Large intestine (tissue), 3 donors: ENCODE measurements at regions not wholly inside any gene's neighbourhood (a gene's known extent, or its start where the extent isn't known, plus 50 kb on each side); places are given as distances from the start of the nearest gene placed in this dataset.
A peak's percentile ranks its signal among the peaks of the same experiment; 100 is the strongest.

Experiments
- DNase-seq, 2 donors: peaks; one replicate each; pipeline versions ENCODE4 v3.0.0 to v3.0.0-alpha.2; 2013
- H3K27ac ChIP-seq: one replicate; pipeline ENCODE4 v1.5.1; 2013; ENCODE audit warnings: low read length
- H3K27me3 ChIP-seq: 2 replicates; pipeline ENCODE4 v1.6.1; 2013; ENCODE audit warnings: low read length; ENCODE audit not compliant: control insufficient read depth, insufficient read depth
- H3K36me3 ChIP-seq: 2 replicates; pipeline ENCODE4 v1.6.1; 2013; ENCODE audit warnings: low read length; ENCODE audit not compliant: control insufficient read depth, insufficient read depth
- H3K4me1 ChIP-seq: one replicate; pipeline ENCODE4 v1.6.1; 2013; ENCODE audit warnings: low read length; ENCODE audit not compliant: control insufficient read depth, insufficient read depth
- H3K4me3 ChIP-seq: one replicate; pipeline ENCODE4 v1.5.1; 2013; ENCODE audit warnings: low read length
- H3K9me3 ChIP-seq: one replicate; pipeline ENCODE4 v1.6.1; 2013; ENCODE audit warnings: mild to moderate bottlenecking, low read depth, low read length, moderate library complexity; ENCODE audit not compliant: control insufficient read depth
- WGBS: methylation state at CpG from one replicate; pipeline ENCODE4 v1.1.5; 2013; ENCODE audit warnings: low lambda C conversion rate; ENCODE audit not compliant: insufficient coverage; 5-methylcytosine and 5-hydroxymethylcytosine counted together

DNA sequence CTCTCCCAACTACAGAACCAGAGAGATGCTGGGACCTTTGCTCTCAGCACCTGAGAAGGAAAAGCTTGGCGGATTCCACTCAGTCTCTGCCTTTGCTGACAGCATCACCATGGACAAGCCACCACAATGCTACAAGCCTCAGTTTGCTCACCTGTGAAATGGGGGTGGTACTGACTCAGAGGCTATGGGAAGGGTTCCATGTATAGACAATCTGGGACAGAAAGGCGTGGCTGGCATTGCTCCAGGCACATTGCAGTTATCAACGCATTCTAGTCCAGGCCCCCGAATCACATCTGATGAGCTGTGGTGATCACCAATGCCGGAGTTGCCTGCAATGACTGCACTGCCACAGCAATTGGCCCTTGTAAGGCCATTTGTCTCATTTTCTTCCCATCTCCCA lies 72.6 kb downstream of the ISX start:
- no peaks in the 10 kb centered on the region for H3K27me3 ChIP-seq
- no peaks in the 10 kb centered on the region for H3K9me3 ChIP-seq
- peaks cover 21% of the 10 kb centered on the region for H3K4me1 ChIP-seq
- no CpG with 5 or more reads among the region's 5 CpGs for WGBS
- H3K4me3 ChIP-seq, result no peak overlapping the region
- DNase-seq, result no peak
- no peaks in the 10 kb centered on the region for H3K36me3 ChIP-seq
- H3K27ac ChIP-seq, result no peak overlapping the region

DNA sequence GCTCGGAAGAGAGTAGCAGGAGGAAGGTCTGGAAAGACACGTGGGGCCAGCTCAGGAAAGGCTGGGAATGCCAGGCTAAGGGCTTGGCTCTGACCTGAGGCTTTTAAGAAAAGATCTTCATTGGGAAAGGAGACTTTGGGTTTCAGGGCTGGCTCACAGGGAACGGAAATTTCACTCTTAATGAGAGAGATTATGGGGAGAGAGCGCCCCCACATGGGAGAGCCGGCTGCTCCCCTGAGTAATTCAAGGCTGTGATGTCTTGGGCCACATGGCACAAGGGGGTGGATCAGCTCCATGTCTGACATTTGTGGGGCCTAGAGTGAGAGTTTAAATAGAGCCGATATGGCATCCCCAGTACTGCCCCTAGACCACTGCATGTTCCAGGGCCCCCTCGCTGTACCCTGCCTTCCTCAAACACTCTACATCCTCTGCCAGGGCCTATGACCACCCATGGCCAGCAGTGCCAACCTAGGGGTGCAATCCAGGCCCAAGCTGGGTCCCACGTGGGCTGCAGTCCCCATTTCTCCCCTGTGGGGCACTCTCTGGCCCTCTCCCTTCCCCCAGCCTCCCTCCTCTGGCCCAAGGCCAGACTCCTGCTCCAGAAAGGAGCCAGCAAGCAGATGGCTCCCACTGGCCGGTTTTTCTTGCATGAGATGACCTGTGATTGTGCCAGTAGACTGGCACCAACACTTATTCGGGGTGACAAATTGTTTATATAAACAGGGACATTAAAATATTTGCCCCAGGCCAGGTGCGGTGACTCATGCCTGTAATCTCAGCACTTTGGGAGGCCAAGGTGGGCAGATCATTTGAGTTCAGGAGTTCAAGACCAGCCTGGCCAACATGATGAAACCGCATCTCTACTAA lies 75.2 kb downstream of the ISX start:
- no peaks in the 10 kb centered on the region for H3K27me3 ChIP-seq
- H3K36me3 ChIP-seq, result no peaks in the 10 kb centered on the region
- H3K27ac ChIP-seq, result no peak overlapping the region
- H3K4me1 ChIP-seq, result peaks cover under 1% of the 10 kb centered on the region
- H3K4me3 ChIP-seq, result no peak overlapping the region
- WGBS, result 100% methylated on average over 1 of the region's 12 CpGs
- DNase-seq, result peak in 1 of 2 donors; percentile 65
- H3K9me3 ChIP-seq, result no peaks in the 10 kb centered on the region

DNA sequence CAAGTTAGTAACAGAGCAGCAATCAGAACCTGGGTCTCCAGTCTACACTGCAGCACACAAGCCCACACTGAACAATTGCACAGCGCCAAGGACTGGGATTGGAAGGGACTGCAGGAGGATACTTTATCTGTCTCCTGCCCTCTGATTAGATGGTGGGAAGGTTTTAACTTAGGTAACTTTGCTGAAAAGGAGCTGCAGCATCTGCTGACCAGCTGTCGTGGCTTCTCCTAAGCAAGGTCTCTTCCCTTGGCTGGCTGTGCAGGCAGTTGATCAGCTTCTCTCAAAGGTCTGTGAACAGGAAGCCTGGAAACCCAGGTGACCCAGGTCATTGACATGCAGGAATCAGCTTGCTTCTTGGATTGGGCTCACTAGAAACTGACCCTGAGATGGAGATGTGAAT lies 82.4 kb downstream of the ISX start:
- no peak overlapping the region for H3K4me3 ChIP-seq
- H3K4me1 ChIP-seq, result no peaks in the 10 kb centered on the region
- no peaks in the 10 kb centered on the region for H3K27me3 ChIP-seq
- no peaks in the 10 kb centered on the region for H3K9me3 ChIP-seq
- DNase-seq, result no peak
- no CpG with 5 or more reads among the region's 2 CpGs for WGBS
- H3K27ac ChIP-seq, result no peak overlapping the region
- H3K36me3 ChIP-seq, result no peaks in the 10 kb centered on the region

DNA sequence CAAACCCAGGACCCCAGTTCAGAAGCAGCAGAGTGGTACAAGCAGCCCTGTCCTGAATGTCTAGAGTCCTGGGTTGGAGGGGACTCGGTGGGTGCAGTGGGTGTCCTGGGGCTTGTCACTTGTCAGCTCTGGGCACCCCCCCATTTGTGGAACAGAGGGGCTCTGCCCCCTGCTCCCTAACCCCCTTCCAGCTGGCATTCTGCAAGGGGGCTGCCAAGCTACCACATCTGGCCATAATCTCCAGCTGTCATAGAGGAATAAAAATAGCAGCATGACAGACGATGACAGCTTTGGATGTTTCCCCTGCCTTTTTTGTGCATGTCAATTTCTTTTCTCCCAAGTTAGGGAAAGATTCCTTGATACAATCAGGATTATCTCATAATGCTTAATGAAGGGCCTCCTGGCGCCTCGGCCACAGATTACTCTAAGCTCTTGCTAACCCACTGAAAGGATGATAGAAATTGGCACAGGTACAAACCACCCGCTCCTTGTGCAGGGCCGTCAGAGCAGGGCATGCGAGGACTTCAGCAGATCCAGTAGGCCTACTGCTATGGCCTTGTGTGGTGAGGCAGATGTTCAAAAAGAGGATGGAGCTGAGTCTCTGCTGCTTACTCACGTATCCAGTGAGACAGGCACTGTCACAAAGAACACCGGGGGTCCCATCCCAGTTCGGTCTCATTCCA lies 83.0 kb downstream of the ISX start:
- DNase-seq, result no peak
- Histone ChIP-seq H3K27ac (no peak overlapping the region), H3K4me1 (no peaks in the 10 kb centered on the region), H3K4me3 (no peak overlapping the region), H3K36me3 (no peaks in the 10 kb centered on the region), H3K9me3 (no peaks in the 10 kb centered on the region), H3K27me3 (peaks cover under 1% of the 10 kb centered on the region)
- 100% methylated on average over 1 of the region's 10 CpGs for WGBS

DNA sequence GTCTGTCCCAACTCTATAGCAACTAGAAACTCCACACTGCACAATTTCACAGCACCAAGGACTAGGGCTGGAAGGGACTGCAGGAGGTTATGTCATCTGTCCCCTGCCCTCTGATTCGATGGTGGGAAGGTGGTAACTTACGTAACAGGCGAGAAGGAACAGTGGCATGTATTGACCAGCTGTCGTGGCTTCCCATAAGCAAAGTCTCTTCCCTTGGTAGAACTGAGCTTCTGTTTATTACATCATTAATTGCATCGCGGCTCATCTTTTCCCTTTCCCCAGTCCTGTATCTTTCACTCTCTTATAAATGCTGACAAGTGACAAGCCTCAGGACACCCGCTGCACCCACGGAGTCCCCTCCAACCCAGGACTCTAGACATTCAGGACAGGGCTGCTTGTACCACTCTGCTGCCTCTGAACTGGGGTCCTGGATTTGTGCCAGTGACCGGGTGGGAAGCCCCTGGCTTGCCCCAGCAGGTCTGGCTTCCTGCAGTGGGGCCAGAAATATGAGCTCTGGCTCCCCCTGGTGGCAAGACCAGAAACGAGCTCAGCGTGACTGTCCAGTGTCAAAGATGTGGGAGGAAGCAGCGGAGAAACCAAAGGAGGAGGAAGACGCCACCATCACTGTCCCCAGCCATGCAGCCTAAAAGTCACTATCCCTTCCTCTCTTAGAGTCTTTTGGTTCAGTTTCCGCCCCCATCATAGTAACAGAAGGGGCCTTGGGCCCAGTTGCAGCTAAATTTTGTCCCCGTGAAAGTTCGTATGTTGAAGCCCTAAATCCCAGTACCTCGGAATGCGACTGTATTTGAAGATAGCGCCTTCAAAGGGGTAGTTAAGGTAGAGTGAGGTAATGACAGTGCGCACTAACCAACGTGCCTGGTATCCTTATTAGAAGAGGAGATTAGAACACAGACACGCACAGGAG lies 84.5 kb downstream of the ISX start:
- peak in 1 of 2 donors; percentile 41 for DNase-seq
- Histone ChIP-seq H3K4me3 (no peak overlapping the region), H3K27me3 (peaks cover 12% of the 10 kb centered on the region), H3K27ac (no peak overlapping the region), H3K36me3 (no peaks in the 10 kb centered on the region), H3K4me1 (no peaks in the 10 kb centered on the region), H3K9me3 (no peaks in the 10 kb centered on the region)
- 77% methylated on average over 6 of the region's 22 CpGs for WGBS

DNA sequence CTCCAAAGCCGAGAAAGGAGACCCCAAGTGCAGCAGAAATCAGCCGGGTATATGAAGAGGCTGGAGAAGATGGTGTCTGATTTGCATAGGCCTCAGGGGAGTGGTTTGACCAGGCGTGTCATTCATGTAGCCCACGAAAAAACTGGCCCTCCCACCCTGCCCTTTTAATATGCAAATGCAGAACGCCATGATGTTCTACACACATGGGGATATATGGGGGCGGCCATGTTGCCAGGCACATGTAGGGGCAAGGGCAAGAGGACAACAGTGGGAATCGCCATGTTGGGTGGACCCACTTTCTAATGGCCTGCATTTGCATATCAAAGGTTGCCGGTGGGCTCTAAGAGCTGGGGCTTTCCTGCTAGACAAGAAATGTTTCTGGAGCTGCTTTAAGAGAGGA lies 86.4 kb downstream of the ISX start:
- DNase-seq, result no peak
- Histone ChIP-seq H3K27ac (no peak overlapping the region), H3K4me3 (no peak overlapping the region), H3K36me3 (no peaks in the 10 kb centered on the region), H3K4me1 (no peaks in the 10 kb centered on the region), H3K9me3 (no peaks in the 10 kb centered on the region), H3K27me3 (peaks cover 12% of the 10 kb centered on the region)
- no CpG with 5 or more reads among the region's 8 CpGs for WGBS

DNA sequence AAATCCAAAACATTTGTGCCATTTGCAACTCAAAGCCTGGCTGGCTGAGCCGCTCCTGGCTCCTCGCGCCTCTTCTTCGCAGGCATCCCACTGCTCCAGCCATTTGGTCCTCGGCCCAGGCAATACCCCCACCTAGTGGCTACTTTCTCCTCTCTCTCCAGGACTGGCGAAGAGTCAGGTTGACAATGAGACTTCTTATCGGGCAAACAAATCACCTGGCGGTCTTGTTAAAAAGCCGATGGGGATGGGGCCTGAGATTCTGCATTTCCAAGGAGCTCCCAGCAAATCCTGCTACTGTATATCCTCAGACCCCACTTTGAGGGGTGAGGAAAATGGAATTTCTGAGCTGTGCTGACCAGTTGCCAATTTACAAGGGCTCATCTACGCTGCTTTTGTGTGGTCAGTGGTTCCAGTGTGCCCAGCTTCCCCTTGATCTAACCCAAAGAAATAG lies 89.0 kb downstream of the ISX start:
- Histone ChIP-seq H3K4me1 (no peaks in the 10 kb centered on the region), H3K36me3 (no peaks in the 10 kb centered on the region), H3K27me3 (peaks cover 12% of the 10 kb centered on the region), H3K4me3 (no peak overlapping the region), H3K9me3 (no peaks in the 10 kb centered on the region), H3K27ac (no peak overlapping the region)
- peak; percentile 29 to 37 for DNase-seq
- WGBS, result no CpG with 5 or more reads among the region's 10 CpGs

DNA sequence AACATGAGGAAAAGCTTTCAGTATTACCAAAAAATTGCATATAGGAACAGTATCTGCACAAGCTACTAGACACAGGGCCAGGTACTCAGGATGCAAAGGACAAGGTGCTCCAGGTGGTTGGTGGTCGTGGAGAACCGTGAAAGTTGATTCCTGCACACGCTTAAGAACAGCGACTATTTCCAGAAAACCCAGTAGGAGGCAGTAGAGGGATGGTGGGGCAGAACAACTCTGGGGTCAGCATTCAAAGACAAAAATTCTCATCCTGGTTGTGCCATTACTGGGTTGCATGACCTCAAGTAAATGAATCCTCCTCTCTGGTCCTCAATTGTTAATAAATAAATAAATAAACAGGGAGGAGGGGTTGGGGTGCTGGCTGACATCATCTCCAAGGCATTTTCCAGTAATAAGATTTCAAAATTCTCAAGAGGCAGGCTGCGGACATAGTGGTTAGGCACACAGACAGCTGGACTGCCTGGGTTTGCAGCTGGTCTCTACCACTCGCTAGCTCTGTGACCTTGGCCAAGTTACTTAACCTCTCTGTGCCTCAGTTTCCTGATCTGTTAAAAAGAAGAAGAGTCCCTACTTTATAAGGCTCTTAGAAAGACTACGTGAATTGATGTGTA lies 89.6 kb downstream of the ISX start:
- no peak overlapping the region for H3K27ac ChIP-seq
- DNase-seq, result no peak
- H3K9me3 ChIP-seq, result no peaks in the 10 kb centered on the region
- no peak overlapping the region for H3K4me3 ChIP-seq
- H3K27me3 ChIP-seq, result peaks cover 12% of the 10 kb centered on the region
- H3K36me3 ChIP-seq, result no peaks in the 10 kb centered on the region
- no CpG with 5 or more reads among the region's 7 CpGs for WGBS
- no peaks in the 10 kb centered on the region for H3K4me1 ChIP-seq

DNA sequence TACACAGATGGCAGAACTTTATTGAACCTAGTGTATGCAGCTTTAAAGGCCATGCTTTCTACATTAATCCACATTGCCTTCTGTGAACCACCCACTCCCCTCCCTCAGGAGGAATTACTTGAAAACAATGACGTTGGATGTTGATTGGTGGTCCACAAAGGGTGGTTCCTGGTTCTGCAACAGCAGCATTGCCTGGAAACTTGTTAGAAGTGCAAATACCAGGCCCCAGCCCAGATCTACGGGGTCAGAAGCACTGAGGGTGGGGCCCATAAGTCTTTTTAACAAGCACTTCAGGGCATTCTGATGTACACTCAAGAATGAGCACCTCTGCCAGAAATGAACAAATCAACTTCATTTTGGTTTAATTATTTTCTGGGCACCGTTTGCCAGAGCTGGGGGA lies 91.0 kb downstream of the ISX start:
- Histone ChIP-seq H3K36me3 (no peaks in the 10 kb centered on the region), H3K27me3 (peaks cover 12% of the 10 kb centered on the region), H3K27ac (no peak overlapping the region), H3K9me3 (no peaks in the 10 kb centered on the region), H3K4me1 (no peaks in the 10 kb centered on the region), H3K4me3 (no peak overlapping the region)
- WGBS, result no CpG with 5 or more reads among the region's 3 CpGs
- no peak for DNase-seq

DNA sequence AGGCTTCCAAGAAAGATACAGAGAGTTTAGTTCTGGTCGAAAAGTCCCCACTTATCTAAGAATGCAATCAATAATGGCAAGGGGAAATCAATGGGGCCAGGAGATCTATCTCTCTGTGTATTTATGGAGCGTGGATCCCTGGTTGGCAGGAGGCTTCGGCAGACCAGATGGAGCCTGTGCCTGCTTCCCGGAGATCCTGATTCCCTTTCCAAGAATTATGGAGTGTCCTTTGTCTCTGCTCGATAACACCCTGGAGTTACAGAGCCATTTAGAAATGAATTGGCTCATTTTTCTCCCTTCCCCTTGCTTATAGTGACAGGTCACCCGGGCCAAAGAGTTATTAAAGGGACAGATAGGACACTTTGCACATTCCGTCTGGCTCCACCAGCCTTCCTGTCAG lies 92.4 kb downstream of the ISX start:
- no CpG with 5 or more reads among the region's 7 CpGs for WGBS
- DNase-seq, result no peak
- no peaks in the 10 kb centered on the region for H3K9me3 ChIP-seq

More for the DNA sequence above, 92.4 kb downstream of the ISX start:
- no peaks in the 10 kb centered on the region for H3K36me3 ChIP-seq
- peaks cover 12% of the 10 kb centered on the region for H3K27me3 ChIP-seq
- H3K4me3 ChIP-seq, result no peak overlapping the region
- H3K27ac ChIP-seq, result no peak overlapping the region
- H3K4me1 ChIP-seq, result no peaks in the 10 kb centered on the region
